H9 (cell line): ENCODE measurements at regions not wholly inside any gene's neighbourhood (a gene's known extent, or its start where the extent isn't known, plus 50 kb on each side); places are given as distances from the start of the nearest gene placed in this dataset.

Experiments used
- DNase-seq: peaks from one replicate; pipeline ENCODE4 v3.0.0-alpha.2; 2017
- H2AFZ ChIP-seq: one replicate; pipeline ENCODE4 v1.6.1; 2013; ENCODE audit warnings: mild to moderate bottlenecking, low read length, control low read depth, moderate library complexity
- H2AK5ac ChIP-seq: 2 replicates; pipeline ENCODE4 v1.6.1; 2013; ENCODE audit warnings: low read length, control low read depth, mixed read lengths; ENCODE audit not compliant: insufficient read length
- H2BK120ac ChIP-seq: one replicate; pipeline ENCODE4 v1.6.1; 2013; ENCODE audit warnings: low read depth, mild to moderate bottlenecking, low read length, control low read depth, inconsistent platforms; ENCODE audit not compliant: poor library complexity, severe bottlenecking
- H2BK12ac ChIP-seq: 2 replicates; pipeline ENCODE4 v1.6.1; 2013; ENCODE audit warnings: low read length, control low read depth, mixed read lengths, low read depth; ENCODE audit not compliant: insufficient read length
- H2BK15ac ChIP-seq: 2 replicates; pipeline ENCODE4 v1.6.1; 2013; ENCODE audit warnings: low read depth, low read length, control low read depth
- H2BK20ac ChIP-seq: one replicate; pipeline ENCODE4 v1.6.1; 2013; ENCODE audit warnings: low read depth, mild to moderate bottlenecking, low read length, control low read depth, inconsistent platforms; ENCODE audit not compliant: poor library complexity, severe bottlenecking
- H2BK5ac ChIP-seq: 2 replicates; pipeline ENCODE4 v1.6.1; 2013; ENCODE audit warnings: low read length, control low read depth, mixed read lengths; ENCODE audit not compliant: insufficient read length
- H3K14ac ChIP-seq: 2 replicates; pipeline ENCODE4 v1.6.1; 2013; ENCODE audit warnings: low read length, control low read depth; ENCODE audit not compliant: insufficient read depth
- H3K18ac ChIP-seq: 2 replicates; pipeline ENCODE4 v1.6.1; 2013; ENCODE audit warnings: low read depth, mild to moderate bottlenecking, mixed read lengths, low read length, control low read depth; ENCODE audit not compliant: insufficient read length
- H3K23ac ChIP-seq: 2 replicates; pipeline ENCODE4 v1.6.1; 2013; ENCODE audit warnings: low read length, control low read depth, mixed read lengths, low read depth; ENCODE audit not compliant: insufficient read length
- H3K23me2 ChIP-seq: 2 replicates; pipeline ENCODE4 v1.6.1; 2013; ENCODE audit warnings: low read depth, mild to moderate bottlenecking, mixed read lengths, low read length, control low read depth; ENCODE audit not compliant: insufficient read length, poor library complexity, severe bottlenecking
- H3K27ac ChIP-seq: 2 replicates; pipeline ENCODE4 v1.5.1; 2013; ENCODE audit warnings: low read length, control low read depth, mixed read lengths, low read depth; ENCODE audit not compliant: insufficient read length
- H3K27me3 ChIP-seq: 2 replicates; pipeline ENCODE4 v1.6.1; 2013; ENCODE audit warnings: low read length, control low read depth, inconsistent platforms; ENCODE audit not compliant: insufficient read depth
- H3K4ac ChIP-seq: 2 replicates; pipeline ENCODE4 v1.6.1; 2013; ENCODE audit warnings: low read depth, mild to moderate bottlenecking, control low read depth, inconsistent platforms, low read length, moderate library complexity
- H3K4me1 ChIP-seq: 2 replicates; pipeline ENCODE4 v1.6.1; 2013; ENCODE audit warnings: low read length, control low read depth, inconsistent platforms; ENCODE audit not compliant: insufficient read depth
- H3K4me2 ChIP-seq: 2 replicates; pipeline ENCODE4 v1.6.1; 2013; ENCODE audit warnings: low read length, control low read depth, mixed read lengths; ENCODE audit not compliant: insufficient read length, insufficient read depth
- H3K56ac ChIP-seq: 2 replicates; pipeline ENCODE4 v1.6.1; 2013; ENCODE audit warnings: low read depth, mild to moderate bottlenecking, mixed read lengths, low read length, control low read depth; ENCODE audit not compliant: insufficient read length
- H3K79me1 ChIP-seq: 2 replicates; pipeline ENCODE4 v1.6.1; 2013; ENCODE audit warnings: low read depth, mild to moderate bottlenecking, moderate library complexity, low read length, control low read depth, inconsistent platforms; ENCODE audit not compliant: insufficient read depth, poor library complexity, severe bottlenecking
- H3K79me2 ChIP-seq: 2 replicates; pipeline ENCODE4 v1.6.1; 2013; ENCODE audit warnings: low read length, control low read depth, inconsistent platforms; ENCODE audit not compliant: insufficient read depth
- H3K9ac ChIP-seq: 2 replicates; pipeline ENCODE4 v1.6.1; 2013; ENCODE audit warnings: low read length, control low read depth, mixed read lengths; ENCODE audit not compliant: insufficient read length; ENCODE audit errors: extremely low read depth
- H3K9me3 ChIP-seq: one replicate; pipeline ENCODE4 v1.6.1; 2013; ENCODE audit warnings: low read depth, low read length, inconsistent platforms; ENCODE audit not compliant: control insufficient read depth
- H3T11ph ChIP-seq: one replicate; pipeline ENCODE4 v1.6.1; 2013; ENCODE audit warnings: mild to moderate bottlenecking, low read length, control low read depth, inconsistent platforms
- H4K20me1 ChIP-seq: one replicate; pipeline ENCODE4 v1.6.1; 2013; ENCODE audit not compliant: control insufficient read depth, insufficient read length, insufficient read depth
- H4K5ac ChIP-seq: 2 replicates; pipeline ENCODE4 v1.6.1; 2013; ENCODE audit warnings: low read depth, mild to moderate bottlenecking, mixed read lengths, low read length, control low read depth; ENCODE audit not compliant: insufficient read length
- H4K8ac ChIP-seq: replicated peaks from 2 replicates; pipeline ENCODE4 v1.6.1; 2013; ENCODE audit warnings: low read length, control low read depth, mixed read lengths, low read depth; ENCODE audit not compliant: insufficient read length
- H4K91ac ChIP-seq: 2 replicates; pipeline ENCODE4 v1.6.1; 2013; ENCODE audit warnings: low read depth, mild to moderate bottlenecking, moderate library complexity, mixed read lengths, low read length, control low read depth; ENCODE audit not compliant: insufficient read length
- H3K27ac Mint-ChIP-seq, 3 experiments: 2 replicates in 2 of 3; 3 replicates in 1 of 3; pipeline ENCODE4 v1.8.0; 2020 to 2021; ENCODE audit warnings: mixed read lengths in 3 of 3, mild to moderate bottlenecking in 1 of 3, moderate library complexity in 1 of 3
- H3K27me3 Mint-ChIP-seq: 2 replicates; pipeline ENCODE4 v1.8.0; 2021; ENCODE audit warnings: low read depth, mild to moderate bottlenecking, moderate library complexity, mixed read lengths
- H3K36me3 Mint-ChIP-seq, 3 experiments: 2 replicates in 2 of 3; 3 replicates in 1 of 3; pipeline ENCODE4 v1.8.0; 2020 to 2021; ENCODE audit warnings: low read depth in 3 of 3, mixed read lengths in 3 of 3; ENCODE audit not compliant: insufficient read depth in 1 of 3
- H3K4me1 Mint-ChIP-seq, 2 experiments: 2 replicates each; pipeline ENCODE4 v1.8.0; 2020; ENCODE audit warnings: mixed read lengths in 2 of 2
- H3K4me3 Mint-ChIP-seq, 2 experiments: 2 replicates in 1 of 2; 3 replicates in 1 of 2; pipeline ENCODE4 v1.8.0; 2020 to 2021; ENCODE audit warnings: mild to moderate bottlenecking in 2 of 2, mixed read lengths in 2 of 2, moderate library complexity in 1 of 2
- H3K9me3 Mint-ChIP-seq, 2 experiments: 2 replicates in 1 of 2; 3 replicates in 1 of 2; pipeline ENCODE4 v1.8.0; 2020; ENCODE audit warnings: mild to moderate bottlenecking in 2 of 2, mixed read lengths in 2 of 2, moderate library complexity in 1 of 2
- CTCF ChIP-seq: fragments of 200-600 bp; sonication (generic); conservative IDR thresholded peaks from 3 replicates; pipeline ENCODE4 v1.8.0; 2021; ENCODE audit warnings: antibody characterized with exemption, mild to moderate bottlenecking
- WGBS: extraction: QIAGEN DNeasy Blood & Tissue Kit; methylation state at CpG from one replicate; pipeline ENCODE4 v1.1.7; 2013; ENCODE audit warnings: missing lambda C conversion rate, low lambda C conversion rate, mixed read lengths; ENCODE audit not compliant: insufficient read length; ENCODE audit errors: extremely low coverage; 5-methylcytosine and 5-hydroxymethylcytosine counted together

- Histone ChIP-seq H3K9ac (no peak overlapping the region), H3K4me2 (no peak overlapping the region), H2BK120ac (no peak overlapping the region), H3K27me3 (no peaks in the 10 kb centered on the region), H2BK5ac (no peak overlapping the region), H3K27ac (no peak overlapping the region), H2BK12ac (no peak overlapping the region), H3K23ac (no peak overlapping the region), H3K4me1 (no peaks in the 10 kb centered on the region), H3K56ac (no peak overlapping the region), H3K79me1 (no peaks in the 10 kb centered on the region), H2AK5ac (no peak overlapping the region), H3T11ph (no peak overlapping the region), H3K4ac (no peak overlapping the region), H2BK15ac (no peak overlapping the region), H3K79me2 (no peaks in the 10 kb centered on the region), H4K5ac (no peak overlapping the region), H3K23me2 (no peaks in the 10 kb centered on the region), H4K8ac (no peak overlapping the region), H2AFZ (no peak overlapping the region), H3K18ac (no peak overlapping the region), H4K91ac (no peak overlapping the region), H3K14ac (no peak overlapping the region; the same call in 1 of the 2 replicates), H4K20me1 (no peaks in the 10 kb centered on the region), H3K9me3 (no peaks in the 10 kb centered on the region), H2BK20ac (no peak overlapping the region)
- DNase-seq = no peak
- Mint-ChIP-seq H3K4me1 (peaks cover 16 to 18% of the 10 kb centered on the region in 2 experiments), H3K36me3 (no peaks in the 10 kb centered on the region), H3K4me3 (no peak overlapping the region), H3K27me3 (peaks cover 13% of the 10 kb centered on the region), H3K27ac (peak overlapping the region in 1 of 3 experiments; percentile 50; a peak in 1 of 7 replicates), H3K9me3 (no peaks in the 10 kb centered on the region)
- TF ChIP-seq CTCF = no peak
- WGBS = no CpG with 5 or more reads among the region's 16 CpGs
Observed at GRCh38 chr22:48391171-48391711, 1436.4 kb downstream of the BRD1 start.
